ENCODE measurements at regions not wholly inside any gene's neighbourhood (a gene's known extent, or its start where the extent isn't known, plus 50 kb on each side); places are given as distances from the start of the nearest gene placed in this dataset.
"Not testable (repeated sequence)": the region's sequence is repeated elsewhere in the genome, so short reads cannot be mapped to it uniquely, and the experiment has no call there.

DNA sequence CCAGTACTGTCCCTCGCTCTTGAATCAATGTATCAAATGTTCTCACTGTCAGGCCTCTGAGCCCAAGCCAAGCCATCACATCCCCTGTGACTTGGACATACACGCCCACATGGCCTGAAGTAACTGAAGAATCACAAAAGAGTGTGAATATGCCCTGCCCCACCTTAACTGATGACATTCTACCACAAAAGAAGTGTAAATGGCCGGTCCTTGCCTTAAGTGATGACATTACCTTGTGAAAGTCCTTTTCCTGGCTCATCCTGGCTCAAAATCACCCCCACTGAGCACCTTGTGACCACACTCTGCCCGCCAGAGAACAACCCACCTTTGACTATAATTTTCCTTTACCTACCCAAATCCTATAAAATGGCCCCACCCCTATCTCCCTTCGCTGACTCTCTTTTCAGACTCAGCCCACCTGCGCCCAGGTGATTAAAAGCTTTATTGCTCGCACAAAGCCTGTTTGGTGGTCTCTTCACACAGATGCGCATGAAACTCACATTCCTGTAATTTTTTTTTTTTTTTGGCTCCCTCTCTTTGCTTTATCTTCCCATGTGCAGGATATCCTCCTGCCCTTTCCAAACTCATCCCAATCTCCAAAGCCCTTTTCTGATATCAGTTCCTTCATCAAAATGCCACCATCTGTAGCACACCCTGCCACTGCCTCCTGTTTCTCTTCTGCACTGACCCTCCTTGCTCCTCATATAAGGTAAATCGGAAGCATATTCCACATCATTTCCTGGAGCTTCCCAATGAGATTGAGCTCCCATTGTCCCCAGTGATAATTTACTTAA, 255.7 kb upstream of the SPTLC3 start:
- ATAC-seq: not testable (repeated sequence)

DNA sequence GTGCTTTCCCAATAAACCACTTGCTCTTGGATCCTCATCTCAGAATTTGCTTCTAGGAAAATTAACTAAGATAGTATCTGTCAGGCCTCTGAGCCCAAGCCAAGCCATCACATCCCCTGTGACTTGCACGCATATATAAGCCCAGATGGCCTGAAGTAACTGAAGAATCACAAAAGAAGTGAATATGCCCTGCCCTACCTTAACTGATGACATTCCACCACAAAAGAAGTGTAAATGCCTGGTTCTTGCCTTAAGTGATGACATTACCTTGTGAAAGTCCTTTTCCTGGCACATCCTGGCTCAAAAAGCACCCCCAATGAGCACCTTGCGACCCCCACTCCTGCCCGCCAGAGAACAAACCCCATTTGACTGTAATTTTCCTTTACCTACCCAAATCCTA, 255.0 kb upstream of the SPTLC3 start:
- not testable (repeated sequence) for ATAC-seq

DNA sequence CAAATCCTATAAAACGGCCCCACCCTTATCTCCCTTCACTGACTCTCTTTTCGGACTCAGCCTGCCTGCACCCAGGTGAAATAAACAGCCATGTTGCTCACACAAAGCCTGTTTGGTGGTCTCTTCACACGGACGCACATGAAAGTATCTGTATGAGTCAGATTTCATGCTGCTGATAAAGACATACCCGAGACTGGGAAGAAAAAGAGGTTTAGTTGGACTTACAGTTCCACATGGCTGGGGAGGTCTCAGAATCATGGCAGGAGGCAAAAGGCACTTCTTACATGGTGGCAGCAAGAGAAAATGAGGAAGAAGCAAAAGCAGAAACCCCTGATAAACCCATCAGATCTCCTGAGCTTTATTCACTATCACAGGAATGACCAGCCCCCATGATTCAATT, 249.3 kb upstream of the SPTLC3 start:
- not testable (repeated sequence) for ATAC-seq

DNA sequence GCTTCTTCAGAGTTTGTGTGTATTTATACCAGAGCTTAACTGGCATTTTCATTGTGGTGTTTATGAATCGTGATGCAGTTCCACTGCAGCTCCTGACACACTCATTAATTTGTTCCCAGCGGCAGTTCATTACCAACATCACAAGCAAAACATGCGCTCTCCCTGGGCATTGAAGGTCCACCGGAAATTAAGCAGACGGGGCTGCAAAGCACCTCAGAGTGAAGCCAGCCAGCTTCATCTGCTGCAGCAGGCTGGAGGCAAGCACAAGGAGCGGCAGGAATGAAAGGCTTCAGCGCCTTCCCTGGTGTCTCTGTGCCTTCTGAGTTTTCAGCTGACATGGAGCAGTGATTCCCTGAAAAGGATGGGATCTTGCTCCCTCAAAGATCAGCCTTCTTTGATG, 246.0 kb upstream of the SPTLC3 start:
- no peak for ATAC-seq
- TF ChIP-seq, protein P1, sequence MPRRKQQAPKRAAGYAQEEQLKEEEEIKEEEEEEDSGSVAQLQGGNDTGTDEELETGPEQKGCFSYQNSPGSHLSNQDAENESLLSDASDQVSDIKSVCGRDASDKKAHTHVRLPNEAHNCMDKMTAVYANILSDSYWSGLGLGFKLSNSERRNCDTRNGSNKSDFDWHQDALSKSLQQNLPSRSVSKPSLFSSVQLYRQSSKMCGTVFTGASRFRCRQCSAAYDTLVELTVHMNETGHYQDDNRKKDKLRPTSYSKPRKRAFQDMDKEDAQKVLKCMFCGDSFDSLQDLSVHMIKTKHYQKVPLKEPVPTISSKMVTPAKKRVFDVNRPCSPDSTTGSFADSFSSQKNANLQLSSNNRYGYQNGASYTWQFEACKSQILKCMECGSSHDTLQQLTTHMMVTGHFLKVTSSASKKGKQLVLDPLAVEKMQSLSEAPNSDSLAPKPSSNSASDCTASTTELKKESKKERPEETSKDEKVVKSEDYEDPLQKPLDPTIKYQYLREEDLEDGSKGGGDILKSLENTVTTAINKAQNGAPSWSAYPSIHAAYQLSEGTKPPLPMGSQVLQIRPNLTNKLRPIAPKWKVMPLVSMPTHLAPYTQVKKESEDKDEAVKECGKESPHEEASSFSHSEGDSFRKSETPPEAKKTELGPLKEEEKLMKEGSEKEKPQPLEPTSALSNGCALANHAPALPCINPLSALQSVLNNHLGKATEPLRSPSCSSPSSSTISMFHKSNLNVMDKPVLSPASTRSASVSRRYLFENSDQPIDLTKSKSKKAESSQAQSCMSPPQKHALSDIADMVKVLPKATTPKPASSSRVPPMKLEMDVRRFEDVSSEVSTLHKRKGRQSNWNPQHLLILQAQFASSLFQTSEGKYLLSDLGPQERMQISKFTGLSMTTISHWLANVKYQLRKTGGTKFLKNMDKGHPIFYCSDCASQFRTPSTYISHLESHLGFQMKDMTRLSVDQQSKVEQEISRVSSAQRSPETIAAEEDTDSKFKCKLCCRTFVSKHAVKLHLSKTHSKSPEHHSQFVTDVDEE (CRISPR knock-in tag; IDR thresholded peaks at IDR 0.05): no peak
- TF ChIP-seq GLIS3 (CRISPR knock-in tag; IDR thresholded peaks at IDR 0.05) (no peak), OSR1 (CRISPR knock-in tag; IDR thresholded peaks at IDR 0.05) (no peak), ZC3H10 (CRISPR knock-in tag; IDR thresholded peaks at IDR 0.05) (no peak), TCF4 (CRISPR knock-in tag; IDR thresholded peaks at IDR 0.05; ENCODE audit: borderline replicate concordance) (no peak), TOX (CRISPR knock-in tag; IDR thresholded peaks at IDR 0.05; ENCODE audit: borderline replicate concordance) (no peak), ARNTL (CRISPR knock-in tag; IDR thresholded peaks at IDR 0.05; ENCODE audit: borderline replicate concordance, low read depth) (no peak)
- TF ChIP-seq, protein P2, sequence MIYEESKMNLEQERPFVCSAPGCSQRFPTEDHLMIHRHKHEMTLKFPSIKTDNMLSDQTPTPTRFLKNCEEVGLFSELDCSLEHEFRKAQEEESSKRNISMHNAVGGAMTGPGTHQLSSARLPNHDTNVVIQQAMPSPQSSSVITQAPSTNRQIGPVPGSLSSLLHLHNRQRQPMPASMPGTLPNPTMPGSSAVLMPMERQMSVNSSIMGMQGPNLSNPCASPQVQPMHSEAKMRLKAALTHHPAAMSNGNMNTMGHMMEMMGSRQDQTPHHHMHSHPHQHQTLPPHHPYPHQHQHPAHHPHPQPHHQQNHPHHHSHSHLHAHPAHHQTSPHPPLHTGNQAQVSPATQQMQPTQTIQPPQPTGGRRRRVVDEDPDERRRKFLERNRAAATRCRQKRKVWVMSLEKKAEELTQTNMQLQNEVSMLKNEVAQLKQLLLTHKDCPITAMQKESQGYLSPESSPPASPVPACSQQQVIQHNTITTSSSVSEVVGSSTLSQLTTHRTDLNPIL (CRISPR knock-in tag; IDR thresholded peaks at IDR 0.05; ENCODE audit: low read depth): no peak

DNA sequence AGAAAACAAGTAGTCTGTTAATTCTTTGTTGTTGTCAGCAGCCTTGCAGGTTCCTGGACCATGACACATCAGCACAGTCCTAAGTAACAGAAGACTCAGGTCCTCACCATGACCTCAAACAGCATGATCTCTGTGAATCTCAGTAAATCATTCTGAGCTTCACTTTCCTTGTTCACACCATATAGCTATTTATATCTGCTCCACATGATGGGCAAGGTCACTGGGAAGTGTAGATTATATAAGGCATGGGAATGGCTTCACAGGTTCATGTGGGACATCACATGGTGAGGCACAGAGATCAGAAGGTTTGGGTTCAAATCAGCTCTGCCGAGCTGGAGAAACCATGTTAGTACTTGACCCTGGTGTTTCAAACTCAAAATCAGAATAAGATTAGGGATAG, 245.4 kb upstream of the SPTLC3 start:
- no peak for ATAC-seq
- TF ChIP-seq GLIS3 (CRISPR knock-in tag; IDR thresholded peaks at IDR 0.05) (no peak), RARB (CRISPR knock-in tag; IDR thresholded peaks at IDR 0.05) (no peak), PPARA (CRISPR knock-in tag; IDR thresholded peaks at IDR 0.05; ENCODE audit: borderline replicate concordance) (no peak), ZFP3 (CRISPR knock-in tag; IDR thresholded peaks at IDR 0.05) (no peak), ZC3H10 (CRISPR knock-in tag; IDR thresholded peaks at IDR 0.05) (no peak), SNAI2 (CRISPR knock-in tag; IDR thresholded peaks at IDR 0.05) (no peak), ZNF8 (CRISPR knock-in tag; IDR thresholded peaks at IDR 0.05) (no peak), ESRRG (CRISPR knock-in tag; IDR thresholded peaks at IDR 0.05) (no peak), CSDC2 (CRISPR knock-in tag; IDR thresholded peaks at IDR 0.05) (no peak), ZFP30 (CRISPR knock-in tag; IDR thresholded peaks at IDR 0.05) (no peak), TOX (CRISPR knock-in tag; IDR thresholded peaks at IDR 0.05; ENCODE audit: borderline replicate concordance) (no peak)
- TF ChIP-seq, protein P1 (CRISPR knock-in tag; IDR thresholded peaks at IDR 0.05): no peak
- TF ChIP-seq, protein P2 (CRISPR knock-in tag; IDR thresholded peaks at IDR 0.05; ENCODE audit: low read depth): no peak
